GM12864 (cell line): ENCODE measurements at regions not wholly inside any gene's neighbourhood (a gene's known extent, or its start where the extent isn't known, plus 50 kb on each side); places are given as distances from the start of the nearest gene placed in this dataset.
"Not testable (repeated sequence)": the region's sequence is repeated elsewhere in the genome, so short reads cannot be mapped to it uniquely, and the experiment has no call there.

Source experiments
- DNase-seq: peaks from one replicate; pipeline ENCODE4 v3.0.0-alpha.2; 2011; ENCODE audit warnings: low read depth
- H3K4me3 ChIP-seq: 2 replicates; pipeline ENCODE4 v1.5.1; 2011; ENCODE audit warnings: mild to moderate bottlenecking, low read depth, low read length, control low read depth
- CTCF ChIP-seq: IDR thresholded peaks from 2 replicates; pipeline ENCODE4 v1.5.1; 2011; ENCODE audit warnings: low read depth, mild to moderate bottlenecking, moderate library complexity, low read length, control low read depth, inconsistent platforms; ENCODE audit errors: missing control alignments

- TF ChIP-seq CTCF = no peak
- no peak for DNase-seq
- H3K4me3 ChIP-seq = no peak overlapping the region
These were observed 86.4 kb upstream of the KIF5B start for GRCh38 chr10:32142646-32143045.

- no peak for TF ChIP-seq CTCF
- no peak overlapping the region for H3K4me3 ChIP-seq
- DNase-seq = no peak
These were observed 85.0 kb upstream of the KIF5B start for GRCh38 chr10:32141018-32141807.

- TF ChIP-seq CTCF = no peak
- H3K4me3 ChIP-seq = no peak overlapping the region
- DNase-seq = no peak
These were observed 84.2 kb upstream of the KIF5B start for GRCh38 chr10:32140403-32140802.

GRCh38 chr10:32139223-32140073, 83.2 kb upstream of the KIF5B start:
- no peak for DNase-seq
- no peak overlapping the region for H3K4me3 ChIP-seq
- no peak for TF ChIP-seq CTCF

GRCh38 chr10:32136927-32137326, 80.7 kb upstream of the KIF5B start:
- DNase-seq, H3K4me3 ChIP-seq: not testable (repeated sequence)

- not testable (repeated sequence) for H3K4me3 ChIP-seq, DNase-seq
These were observed 79.6 kb upstream of the KIF5B start for GRCh38 chr10:32135796-32136195.

GRCh38 chr10:32132357-32132946, 76.2 kb upstream of the KIF5B start:
- no peak overlapping the region for H3K4me3 ChIP-seq
- DNase-seq = no peak
- no peak for TF ChIP-seq CTCF
